ENCODE measurements at regions not wholly inside any gene's neighbourhood (a gene's known extent, or its start where the extent isn't known, plus 50 kb on each side); places are given as distances from the start of the nearest gene placed in this dataset.
"Not testable (repeated sequence)": the region's sequence is repeated elsewhere in the genome, so short reads cannot be mapped to it uniquely, and the experiment has no call there.

DNA sequence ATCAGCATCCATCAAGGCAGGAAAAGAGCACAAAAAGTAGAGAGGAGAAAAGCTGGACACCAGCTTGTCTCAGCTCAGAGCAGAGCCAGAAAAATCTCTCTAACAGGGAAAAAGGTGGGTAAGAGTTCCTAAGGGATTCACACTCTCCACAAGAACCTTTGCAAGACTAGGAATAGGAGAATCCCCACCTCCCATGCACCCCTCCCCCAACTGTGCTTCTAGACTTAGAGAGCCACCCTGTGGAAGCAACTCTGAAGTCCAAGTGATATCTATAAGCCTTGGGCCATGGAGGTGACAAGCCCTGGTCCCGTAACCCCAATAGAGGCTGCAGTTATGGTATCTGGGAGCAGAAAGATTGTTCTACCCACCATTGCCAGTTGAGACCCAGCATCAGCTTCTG lies 267.6 kb upstream of the MTMR8 start:
- Mint-ChIP-seq H3K4me1 (ENCODE audit: unreplicated experiment) (no peaks in the 10 kb centered on the region), H3K36me3 (no peaks in the 10 kb centered on the region), H3K27ac (no peak overlapping the region), H3K27me3 (no peaks in the 10 kb centered on the region), H3K4me3 (no peak overlapping the region), H3K9me3 (peaks cover 17% of the 10 kb centered on the region)
- TF ChIP-seq, protein P1, sequence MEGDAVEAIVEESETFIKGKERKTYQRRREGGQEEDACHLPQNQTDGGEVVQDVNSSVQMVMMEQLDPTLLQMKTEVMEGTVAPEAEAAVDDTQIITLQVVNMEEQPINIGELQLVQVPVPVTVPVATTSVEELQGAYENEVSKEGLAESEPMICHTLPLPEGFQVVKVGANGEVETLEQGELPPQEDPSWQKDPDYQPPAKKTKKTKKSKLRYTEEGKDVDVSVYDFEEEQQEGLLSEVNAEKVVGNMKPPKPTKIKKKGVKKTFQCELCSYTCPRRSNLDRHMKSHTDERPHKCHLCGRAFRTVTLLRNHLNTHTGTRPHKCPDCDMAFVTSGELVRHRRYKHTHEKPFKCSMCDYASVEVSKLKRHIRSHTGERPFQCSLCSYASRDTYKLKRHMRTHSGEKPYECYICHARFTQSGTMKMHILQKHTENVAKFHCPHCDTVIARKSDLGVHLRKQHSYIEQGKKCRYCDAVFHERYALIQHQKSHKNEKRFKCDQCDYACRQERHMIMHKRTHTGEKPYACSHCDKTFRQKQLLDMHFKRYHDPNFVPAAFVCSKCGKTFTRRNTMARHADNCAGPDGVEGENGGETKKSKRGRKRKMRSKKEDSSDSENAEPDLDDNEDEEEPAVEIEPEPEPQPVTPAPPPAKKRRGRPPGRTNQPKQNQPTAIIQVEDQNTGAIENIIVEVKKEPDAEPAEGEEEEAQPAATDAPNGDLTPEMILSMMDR (conservative IDR thresholded peaks at IDR 0.05), result no peak
- no peak for DNase-seq (ENCODE audit: extremely low spot score, unreplicated experiment)

DNA sequence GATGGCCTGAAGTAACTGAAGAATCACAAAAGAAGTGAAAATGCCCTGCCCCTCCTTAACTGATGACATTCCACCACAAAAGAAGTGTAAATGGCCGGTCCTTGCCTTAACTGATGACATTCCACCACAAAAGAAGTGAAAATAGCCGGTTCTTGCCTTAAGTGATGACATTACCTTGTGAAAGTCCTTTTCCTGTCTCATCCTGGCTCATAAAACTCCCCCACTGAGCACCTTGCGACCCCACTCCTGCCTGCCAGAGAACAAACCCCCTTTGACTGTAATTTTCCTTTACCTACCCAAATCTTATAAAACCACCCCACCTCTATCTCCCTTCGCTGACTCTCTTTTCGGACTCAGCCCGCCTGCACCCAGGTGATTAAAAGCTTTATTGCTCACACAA lies 262.0 kb upstream of the MTMR8 start:
- H3K27ac Mint-ChIP-seq; H3K4me1 Mint-ChIP-seq (ENCODE audit: unreplicated experiment); DNase-seq (ENCODE audit: extremely low spot score, unreplicated experiment); H3K36me3 Mint-ChIP-seq; H3K4me3 Mint-ChIP-seq; H3K27me3 Mint-ChIP-seq: not testable (repeated sequence)
- peaks cover 38% of the 10 kb centered on the region for H3K9me3 Mint-ChIP-seq

DNA sequence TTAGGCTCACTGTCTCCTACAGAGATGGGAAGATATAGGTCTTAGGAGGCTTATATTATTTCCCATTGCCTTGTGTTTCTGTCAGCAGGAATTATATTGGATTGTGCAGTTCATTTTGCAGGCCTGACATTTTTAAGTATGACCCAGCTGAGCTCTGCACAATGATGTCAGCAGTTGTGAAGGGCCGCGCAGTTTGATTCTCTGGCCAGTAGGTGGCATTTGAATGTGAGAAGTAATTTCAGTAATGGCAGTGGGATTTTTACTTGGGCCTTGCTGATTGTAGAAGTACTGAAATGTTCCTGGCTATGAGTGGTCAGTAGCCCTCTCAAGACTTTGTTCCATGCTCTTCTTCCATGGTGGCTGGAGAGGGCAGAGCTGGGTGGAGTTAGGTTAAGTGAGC lies 247.2 kb upstream of the MTMR8 start:
- Mint-ChIP-seq H3K4me3 (no peak overlapping the region), H3K27me3 (no peaks in the 10 kb centered on the region), H3K36me3 (no peaks in the 10 kb centered on the region), H3K4me1 (ENCODE audit: unreplicated experiment) (no peaks in the 10 kb centered on the region), H3K9me3 (no peaks in the 10 kb centered on the region), H3K27ac (no peak overlapping the region)
- no peak for DNase-seq (ENCODE audit: extremely low spot score, unreplicated experiment)
- TF ChIP-seq, protein P1 (conservative IDR thresholded peaks at IDR 0.05), result peak; percentile 55
